K562 (cell line): ENCODE measurements at regions not wholly inside any gene's neighbourhood (a gene's known extent, or its start where the extent isn't known, plus 50 kb on each side); places are given as distances from the start of the nearest gene placed in this dataset.

Source experiments
- ATAC-seq: fragments of 200-7000 bp; cut with Tn5 transposase; 3 replicates; pipeline ENCODE4 v1.9.1; 2020; ENCODE audit warnings: moderate library complexity
- BruUV-seq: library from RNA; stranded (reverse); fragments of 400-500 nt; replicated peaks from 2 replicates; lab custom pipeline; 2021; lab: Mats Ljungman, UMichigan
- CTCF ChIA-PET: fragments of 300-600 bp; formaldehyde crosslinking; extraction: SDS; loops from one replicate; lab custom pipeline; 2021; ENCODE audit warnings: low intra/inter-chr PET ratio; lab: Yijun Ruan, JAX
- POLR2A ChIA-PET: fragments of 300-600, 350-650 bp; sonication (Branson Sonifier 250); formaldehyde crosslinking; extraction: SDS; loops from one replicate; lab custom pipeline; 2021; ENCODE audit warnings: antibody characterized with exemption, inconsistent platforms; lab: Yijun Ruan, JAX
- DNase-seq, 4 experiments: peaks; one replicate each; pipeline versions ENCODE4 v3.0.0 to v3.0.0-alpha.2; 2011 to 2018; ENCODE audit warnings: low spot score in 3 of 4, mixed read lengths in 3 of 4; ENCODE audit errors: extremely low read depth in 1 of 4
- FAIRE-seq: peaks from 2 replicates; lab custom pipeline; 2011; peaks lifted over from hg19 to GRCh38; lab: Jason Lieb, UNC
- H2AFZ ChIP-seq: 2 replicates; pipeline ENCODE4 v1.6.0; 2011; ENCODE audit warnings: low read depth, low read length, control low read depth, inconsistent platforms
- H3K27ac ChIP-seq: fragments of 200-600 bp; 3 replicates; pipeline ENCODE4 v1.8.0; 2011; ENCODE audit warnings: low read depth, mild to moderate bottlenecking, control low read depth, inconsistent platforms, low read length, moderate library complexity, mixed read lengths; ENCODE audit errors: extremely low read depth
- H3K27me3 ChIP-seq, 2 experiments: fragments of 300-600 bp in 1 of 2; 2 replicates in 1 of 2; 3 replicates in 1 of 2; pipeline versions ENCODE4 v1.6.0 to v1.8.0; 2011; ENCODE audit warnings: inconsistent platforms in 2 of 2, low read length in 2 of 2, mild to moderate bottlenecking in 1 of 2, mixed read lengths in 1 of 2, moderate library complexity in 1 of 2; ENCODE audit not compliant: control insufficient read depth in 2 of 2, insufficient read depth in 2 of 2
- H3K36me3 ChIP-seq: fragments of 300-600 bp; 3 replicates; pipeline ENCODE4 v1.8.0; 2011; ENCODE audit warnings: mild to moderate bottlenecking, low read length, inconsistent platforms; ENCODE audit not compliant: control insufficient read depth, insufficient read depth
- H3K4me1 ChIP-seq, 2 experiments: fragments of 200-600 bp in 1 of 2; replicated peaks in 1 of 2; 2 replicates in 1 of 2; 3 replicates in 1 of 2; pipeline versions ENCODE4 v1.5.1 to v1.8.0; 2011; ENCODE audit warnings: inconsistent platforms in 2 of 2, low read length in 2 of 2, mild to moderate bottlenecking in 1 of 2, mixed read lengths in 1 of 2, moderate library complexity in 1 of 2; ENCODE audit not compliant: control insufficient read depth in 2 of 2, insufficient read depth in 2 of 2
- H3K4me2 ChIP-seq: 2 replicates; pipeline ENCODE4 v1.6.1; 2011; ENCODE audit warnings: low read length, control low read depth, inconsistent platforms, mixed read lengths; ENCODE audit not compliant: insufficient read depth
- H3K4me3 ChIP-seq: fragments of 200-600 bp; sonication (generic), shearing (Covaris generic); 2 replicates; pipeline ENCODE4 v1.5.1; 2016; ENCODE audit warnings: control low read depth, inconsistent platforms
- H3K79me2 ChIP-seq: fragments of 200-600 bp; 3 replicates; pipeline ENCODE4 v1.8.0; 2011; ENCODE audit warnings: low read length, inconsistent platforms; ENCODE audit not compliant: control insufficient read depth, insufficient read depth
- H3K9ac ChIP-seq, 2 experiments: 2 replicates each; pipeline versions ENCODE4 v1.6.0 to v1.6.1; 2011; ENCODE audit warnings: low read depth in 2 of 2, low read length in 2 of 2, control low read depth in 1 of 2, inconsistent platforms in 1 of 2, mild to moderate bottlenecking in 1 of 2, mixed read lengths in 1 of 2; ENCODE audit not compliant: insufficient read depth in 1 of 2
- H3K9me1 ChIP-seq: one replicate; pipeline ENCODE4 v1.6.0; 2011; ENCODE audit warnings: inconsistent platforms, mild to moderate bottlenecking, low read length, moderate library complexity; ENCODE audit not compliant: control insufficient read depth, insufficient read depth
- H3K9me3 ChIP-seq: replicated peaks from 2 replicates; pipeline ENCODE4 v1.5.1; 2011; ENCODE audit warnings: low read depth, low read length, inconsistent platforms; ENCODE audit not compliant: control insufficient read depth, insufficient read depth
- H4K20me1 ChIP-seq: replicated peaks from 2 replicates; pipeline ENCODE4 v1.6.1; 2011; ENCODE audit warnings: low read length, inconsistent platforms, mixed read lengths; ENCODE audit not compliant: control insufficient read depth, insufficient read depth
- CBFA2T3 ChIP-seq: fragments of 450-650 bp; IDR thresholded peaks from 2 replicates; pipeline ENCODE4 v1.6.1; 2017
- CREB3L1 ChIP-seq: fragments of 450-650 bp; IDR thresholded peaks from 2 replicates; pipeline ENCODE4 v1.6.1; 2014; ENCODE audit warnings: low read depth, mild to moderate bottlenecking, moderate library complexity, borderline replicate concordance
- GATA2 ChIP-seq: sonication (generic); formaldehyde crosslinking; IDR thresholded peaks from 2 replicates; pipeline ENCODE4 v1.4.0; 2020; ENCODE audit warnings: mild to moderate bottlenecking, missing genetic modification reagents
- MEIS2 ChIP-seq: fragments of 450-650 bp; IDR thresholded peaks from 2 replicates; pipeline ENCODE4 v1.6.1; 2014; ENCODE audit warnings: mild to moderate bottlenecking; ENCODE audit not compliant: partially characterized antibody
- NBN ChIP-seq: fragments of 450-650 bp; IDR thresholded peaks from 2 replicates; pipeline ENCODE4 v1.6.1; 2016; ENCODE audit warnings: low read depth, mild to moderate bottlenecking
- NFIC ChIP-seq: fragments of 450-650 bp; IDR thresholded peaks from 2 replicates; pipeline ENCODE4 v1.6.1; 2017; ENCODE audit warnings: mild to moderate bottlenecking, inconsistent platforms
- PBX2 ChIP-seq, 2 experiments: IDR thresholded peaks in 1 of 2; conservative IDR thresholded peaks in 1 of 2; 2 replicates each; pipeline ENCODE4 v1.6.1; 2016; ENCODE audit warnings: low read depth in 2 of 2, mild to moderate bottlenecking in 1 of 2, missing compliant biosample characterization in 1 of 2, missing genetic modification characterization in 1 of 2, moderate library complexity in 1 of 2
- TAL1 ChIP-seq: fragments of 450-650 bp; IDR thresholded peaks from 2 replicates; pipeline ENCODE4 v1.6.1; 2016; ENCODE audit warnings: mild to moderate bottlenecking
- USF2 ChIP-seq: sonication (generic); formaldehyde crosslinking; IDR thresholded peaks from 2 replicates; pipeline ENCODE4 v1.5.0; 2020; ENCODE audit warnings: missing genetic modification reagents
- ZNF282 ChIP-seq: sonication (generic); formaldehyde crosslinking; IDR thresholded peaks from 2 replicates; pipeline ENCODE4 v1.8.1; 2023; ENCODE audit warnings: missing genetic modification reagents
- WGBS: fragments of 100-300 bp; shearing (Covaris generic); methylation state at CpG from one replicate; pipeline ENCODE4 v1.1.6; 2016; ENCODE audit warnings: low coverage, mixed read lengths; ENCODE audit not compliant: insufficient coverage; ENCODE audit errors: missing lambda C conversion rate; 5-methylcytosine and 5-hydroxymethylcytosine counted together
- in situ Hi-C: fragments of 300-500 bp; cut with MboI; formaldehyde crosslinking; loops from 4 replicates; pipeline ENCODE4 v1.15.0; 2018; ENCODE audit warnings: inconsistent platforms, mixed read lengths
- intact Hi-C: fragments of 100-400 bp; cut with micrococcal nuclease; formaldehyde crosslinking; loops from 2 replicates; pipeline ENCODE4 v1.14.2; 2022

- ChIA-PET CTCF (no interaction called here), POLR2A (no interaction called here)
- H3K9ac ChIP-seq: no peak overlapping the region
- FAIRE-seq (no peak), ATAC-seq (no peak), DNase-seq (peak in 1 of 4 experiments; percentile 16)
- intact Hi-C loops: no loop called here
- in situ Hi-C loops: no loop called here
- H3K4me3 ChIP-seq: no peak overlapping the region
- no peaks in the 10 kb centered on the region for H3K79me2 ChIP-seq
- no TSS peak for BruUV-seq
- H3K36me3 ChIP-seq: no peaks in the 10 kb centered on the region
- H3K4me1 ChIP-seq: no peaks in the 10 kb centered on the region
- no peaks in the 10 kb centered on the region for H3K9me1 ChIP-seq
- 10% methylated on average over 2 of the region's 4 CpGs for WGBS
- TF ChIP-seq PBX2 (CRISPR knock-in tag; IDR thresholded peaks at IDR 0.05; ENCODE audit: low read depth) (no peak), PBX2 (tag; conservative IDR thresholded peaks at IDR 0.05; ENCODE audit: low read depth) (peak; percentile 85), USF2 (CRISPR knock-in tag) (no peak), CBFA2T3 (peak; percentile 54), NBN (no peak), TAL1 (peak; percentile 40; the same call in 1 of the 2 replicates), MEIS2 (peak; percentile 71), ZNF282 (no peak), NFIC (0 out of 2 replicates have a peak, but pooled peaks have one; percentile 15), CREB3L1 (no peak), GATA2 (no peak)
- H4K20me1 ChIP-seq: no peaks in the 10 kb centered on the region
- no peak overlapping the region for H2AFZ ChIP-seq
- no peak overlapping the region for H3K4me2 ChIP-seq
- H3K27me3 ChIP-seq: no peaks in the 10 kb centered on the region
- no peaks in the 10 kb centered on the region for H3K9me3 ChIP-seq
- no peak overlapping the region for H3K27ac ChIP-seq
Observed at GRCh38 chr3:107150675-107151074, 226.6 kb upstream of the CCDC54 start.
